ENCODE measurements at regions not wholly inside any gene's neighbourhood (a gene's known extent, or its start where the extent isn't known, plus 50 kb on each side); places are given as distances from the start of the nearest gene placed in this dataset.

GRCh38 chr3:11919390-11919789 is 72.7 kb upstream of the TAMM41 start:
- DNase-seq: peak; percentile 13

- no peak for DNase-seq
These were observed 77.8 kb upstream of the TAMM41 start for GRCh38 chr3:11924518-11924917.

- DNase-seq: peak; percentile 19
These were observed 75.8 kb upstream of the SYN2 start for GRCh38 chr3:11928381-11928780.

GRCh38 chr3:11929531-11929930 is 74.7 kb upstream of the SYN2 start:
- DNase-seq: no peak

- no peak for DNase-seq
These were observed 74.1 kb upstream of the SYN2 start for GRCh38 chr3:11930084-11930483.

- peak; percentile 18 for DNase-seq
These were observed 71.6 kb upstream of the SYN2 start for GRCh38 chr3:11932636-11933035.

GRCh38 chr3:11933529-11933928 is 70.7 kb upstream of the SYN2 start:
- DNase-seq: no peak

- DNase-seq: peak; percentile 38
These were observed 60.0 kb upstream of the SYN2 start for GRCh38 chr3:11944052-11944673.

GRCh38 chr3:11948331-11948730 is 55.9 kb upstream of the SYN2 start:
- peak; percentile 36 for DNase-seq

GRCh38 chr3:11948866-11949265 is 55.3 kb upstream of the SYN2 start:
- no peak for DNase-seq

- no peak for DNase-seq
These were observed 54.8 kb upstream of the SYN2 start for GRCh38 chr3:11949351-11949750.

GRCh38 chr3:11950576-11950975 is 53.6 kb upstream of the SYN2 start:
- DNase-seq: no peak

- peak; percentile 50 for DNase-seq
These were observed 50.8 kb upstream of the SYN2 start for GRCh38 chr3:11953350-11953749.

GRCh38 chr3:11953778-11954177 is 50.4 kb upstream of the SYN2 start:
- DNase-seq: no peak

GRCh38 chr3:11954312-11954934 is 49.8 kb upstream of the SYN2 start:
- peak; percentile 47 for DNase-seq

Data from NCI-H2171 treated with DMSO at 0.1 percent for 48 hours (cell line).